ENCODE measurements at regions not wholly inside any gene's neighbourhood (a gene's known extent, or its start where the extent isn't known, plus 50 kb on each side); places are given as distances from the start of the nearest gene placed in this dataset.

DNA sequence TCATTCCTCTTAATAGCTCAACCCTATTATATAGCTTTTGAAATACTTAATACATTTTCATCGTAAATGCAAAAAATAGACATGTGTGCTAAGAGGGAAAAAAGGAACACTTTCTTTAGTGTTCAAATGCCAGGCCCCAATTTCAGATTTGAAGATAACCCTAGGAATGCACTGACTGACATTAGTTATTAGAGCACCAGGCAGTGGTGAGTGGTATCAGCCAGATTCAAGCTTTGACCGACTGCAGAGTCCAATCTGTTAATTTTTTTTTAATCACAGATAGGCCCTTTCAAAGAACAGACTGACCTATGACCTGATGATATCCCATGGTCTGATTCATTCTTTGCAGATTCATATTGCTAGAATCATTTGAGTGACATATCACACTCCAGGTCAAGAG is 874.2 kb upstream of the CHORDC1 start:
- TF ChIP-seq, protein P1, sequence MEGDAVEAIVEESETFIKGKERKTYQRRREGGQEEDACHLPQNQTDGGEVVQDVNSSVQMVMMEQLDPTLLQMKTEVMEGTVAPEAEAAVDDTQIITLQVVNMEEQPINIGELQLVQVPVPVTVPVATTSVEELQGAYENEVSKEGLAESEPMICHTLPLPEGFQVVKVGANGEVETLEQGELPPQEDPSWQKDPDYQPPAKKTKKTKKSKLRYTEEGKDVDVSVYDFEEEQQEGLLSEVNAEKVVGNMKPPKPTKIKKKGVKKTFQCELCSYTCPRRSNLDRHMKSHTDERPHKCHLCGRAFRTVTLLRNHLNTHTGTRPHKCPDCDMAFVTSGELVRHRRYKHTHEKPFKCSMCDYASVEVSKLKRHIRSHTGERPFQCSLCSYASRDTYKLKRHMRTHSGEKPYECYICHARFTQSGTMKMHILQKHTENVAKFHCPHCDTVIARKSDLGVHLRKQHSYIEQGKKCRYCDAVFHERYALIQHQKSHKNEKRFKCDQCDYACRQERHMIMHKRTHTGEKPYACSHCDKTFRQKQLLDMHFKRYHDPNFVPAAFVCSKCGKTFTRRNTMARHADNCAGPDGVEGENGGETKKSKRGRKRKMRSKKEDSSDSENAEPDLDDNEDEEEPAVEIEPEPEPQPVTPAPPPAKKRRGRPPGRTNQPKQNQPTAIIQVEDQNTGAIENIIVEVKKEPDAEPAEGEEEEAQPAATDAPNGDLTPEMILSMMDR (IDR thresholded peaks at IDR 0.05), result no peak
- TF ChIP-seq POLR2A (IDR thresholded peaks at IDR 0.05), result no peak
